ENCODE measurements at regions not wholly inside any gene's neighbourhood (a gene's known extent, or its start where the extent isn't known, plus 50 kb on each side); places are given as distances from the start of the nearest gene placed in this dataset.
"Not testable (repeated sequence)": the region's sequence is repeated elsewhere in the genome, so short reads cannot be mapped to it uniquely, and the experiment has no call there.

GRCh38 chr2:56985609-56986008 lies 801.8 kb downstream of the CCDC85A start:
- TF ChIP-seq CTCF (IDR thresholded peaks at IDR 0.05; ENCODE audit: low read depth, low read length), result no peak
- no peak overlapping the region for H3K4me3 ChIP-seq (ENCODE audit: low read depth, low read length)

DNA sequence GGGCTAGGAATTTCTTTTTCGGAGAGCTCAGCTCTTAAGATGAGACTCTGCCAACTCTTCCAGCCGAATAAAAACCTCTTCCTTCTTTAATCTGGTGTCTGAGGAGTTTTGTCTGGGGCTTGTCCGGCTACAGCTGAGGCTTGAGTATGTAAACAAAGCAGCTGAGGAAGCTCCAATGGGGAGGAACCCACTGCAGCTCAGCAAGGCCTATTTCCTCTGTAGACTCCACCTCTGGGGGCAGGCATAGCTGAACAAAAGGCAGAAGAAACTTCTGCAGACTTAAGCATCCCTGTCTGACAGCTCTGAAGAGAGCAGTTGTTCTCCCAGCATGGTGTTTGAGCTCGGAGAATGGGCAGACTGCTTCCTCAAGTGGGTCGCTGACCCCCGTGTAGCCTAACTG lies 838.7 kb downstream of the CCDC85A start:
- no peak for TF ChIP-seq CTCF (IDR thresholded peaks at IDR 0.05; ENCODE audit: low read depth, low read length)
- no peak overlapping the region for H3K4me3 ChIP-seq (ENCODE audit: low read depth, low read length)

DNA sequence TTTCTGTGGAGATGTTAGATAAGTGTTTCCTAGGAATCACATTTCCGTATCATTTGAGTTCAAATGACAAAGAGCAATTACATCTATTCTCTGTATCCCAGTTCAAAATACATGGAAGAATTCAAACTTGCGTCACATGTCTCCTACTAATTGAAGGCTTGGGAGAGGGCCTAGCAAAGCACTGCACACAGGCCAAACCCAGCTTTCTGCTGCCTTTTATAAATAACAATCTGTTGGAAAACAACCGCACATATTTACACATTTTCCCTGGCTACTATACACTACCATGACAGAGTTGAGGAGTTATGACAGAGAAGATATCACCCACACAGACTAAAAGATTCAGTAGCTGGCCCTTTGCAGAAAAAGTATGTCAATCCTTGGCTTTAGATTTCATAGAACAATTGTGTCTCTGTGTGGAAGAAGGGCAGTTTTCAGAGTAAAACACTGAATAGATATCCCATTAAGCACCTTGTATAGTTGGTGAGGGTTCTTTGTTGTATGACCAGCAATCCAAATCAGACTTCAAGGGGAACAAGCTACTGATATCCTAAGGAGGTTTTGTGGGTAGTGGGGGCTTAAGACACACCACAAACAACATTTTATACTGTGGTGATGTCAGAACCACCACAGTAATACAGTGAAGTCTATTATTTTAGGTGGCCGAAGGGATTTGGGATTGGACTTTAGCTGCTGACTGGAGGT lies 861.3 kb downstream of the CCDC85A start:
- no peak overlapping the region for H3K4me3 ChIP-seq (ENCODE audit: low read depth, low read length)
- TF ChIP-seq CTCF (IDR thresholded peaks at IDR 0.05; ENCODE audit: low read depth, low read length), result no peak

DNA sequence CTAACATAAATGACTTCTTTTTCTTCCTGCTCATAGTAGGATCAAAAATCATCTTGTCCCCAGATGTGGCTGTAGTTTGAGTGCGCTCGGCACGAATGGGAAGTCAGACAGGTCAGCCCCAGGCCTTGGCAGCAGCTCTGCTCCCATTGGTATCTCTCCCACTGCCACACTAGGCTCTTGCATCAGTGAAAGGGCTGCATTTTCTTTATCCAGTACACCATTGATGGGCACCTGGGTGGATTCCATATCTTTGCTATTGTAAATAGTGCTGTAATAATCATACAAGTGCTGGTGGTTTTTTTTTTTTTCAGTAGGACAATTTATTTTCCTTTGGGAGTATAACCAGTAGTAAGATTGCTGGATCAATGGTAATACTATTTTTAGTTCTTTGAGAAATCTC lies 865.5 kb downstream of the CCDC85A start:
- no peak for TF ChIP-seq CTCF (IDR thresholded peaks at IDR 0.05; ENCODE audit: low read depth, low read length)
- H3K4me3 ChIP-seq (ENCODE audit: low read depth, low read length), result no peak overlapping the region

- H3K4me3 ChIP-seq (ENCODE audit: low read depth, low read length), result no peak overlapping the region
- no peak for TF ChIP-seq CTCF (IDR thresholded peaks at IDR 0.05; ENCODE audit: low read depth, low read length)
Observed at GRCh38 chr2:57050007-57050406, 866.2 kb downstream of the CCDC85A start.

DNA sequence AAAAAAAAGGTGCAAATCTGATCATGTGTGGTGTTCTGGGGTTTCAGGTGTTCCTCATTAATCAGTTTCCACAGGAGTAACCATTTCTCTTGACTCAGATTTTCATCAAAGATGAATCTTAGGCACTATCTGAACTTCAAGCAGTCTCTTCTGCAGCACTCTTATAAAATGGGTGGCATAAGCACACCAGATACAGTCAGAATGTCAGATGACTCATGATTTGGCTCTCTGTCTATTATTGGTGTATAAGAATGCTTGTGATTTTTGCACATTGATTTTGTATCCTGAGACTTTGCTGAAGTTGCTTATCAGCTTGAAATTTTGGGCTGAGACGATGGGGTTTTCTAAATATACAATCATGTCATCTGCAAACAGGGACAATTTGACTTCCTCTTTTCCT lies 882.5 kb downstream of the CCDC85A start:
- H3K4me3 ChIP-seq (ENCODE audit: low read depth, low read length), result not testable (repeated sequence)

DNA sequence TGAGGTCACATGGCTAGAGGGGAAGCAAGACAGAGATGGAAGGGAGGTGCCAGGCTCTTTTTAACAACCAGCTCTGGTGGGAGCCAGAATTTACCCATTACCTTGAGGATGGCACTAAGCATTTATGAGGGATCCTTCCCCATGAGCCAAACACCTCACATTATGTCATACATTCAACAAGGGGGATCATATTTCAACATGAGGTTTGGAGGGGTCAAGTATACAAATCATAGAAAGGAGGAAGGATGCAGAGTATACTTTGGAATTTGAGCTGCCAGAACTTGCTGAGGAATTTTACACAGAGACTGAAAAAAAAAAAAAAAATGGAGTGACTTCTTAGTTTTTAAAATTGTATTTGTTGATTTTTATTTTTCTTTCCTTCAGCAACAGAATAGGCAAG lies 891.4 kb downstream of the CCDC85A start:
- no peak for TF ChIP-seq CTCF (IDR thresholded peaks at IDR 0.05; ENCODE audit: low read depth, low read length)
- no peak overlapping the region for H3K4me3 ChIP-seq (ENCODE audit: low read depth, low read length)

- H3K4me3 ChIP-seq (ENCODE audit: low read depth, low read length), result no peak overlapping the region
Observed at GRCh38 chr2:57080035-57080434, 896.2 kb downstream of the CCDC85A start.

More at GRCh38 chr2:57080035-57080434, 896.2 kb downstream of the CCDC85A start:
- no peak for TF ChIP-seq CTCF (IDR thresholded peaks at IDR 0.05; ENCODE audit: low read depth, low read length)
